IMR-90 (cell line): ENCODE measurements at regions not wholly inside any gene's neighbourhood (a gene's known extent, or its start where the extent isn't known, plus 50 kb on each side); places are given as distances from the start of the nearest gene placed in this dataset.

ENCODE experiments used
- ATAC-seq: fragments of 200-7000 bp; cut with Tn5 transposase; 2 replicates; pipeline ENCODE4 v1.9.1; 2020; ENCODE audit warnings: low read depth, mild to moderate bottlenecking, moderate library complexity
- BruUV-seq: library from RNA; stranded (reverse); fragments of 400-500 nt; replicated peaks from 2 replicates; lab custom pipeline; 2021; lab: Mats Ljungman, UMichigan
- CTCF ChIA-PET: fragments of 300-600 bp; formaldehyde crosslinking; extraction: SDS; loops from one replicate; lab custom pipeline; 2021; ENCODE audit warnings: antibody characterized with exemption; lab: Yijun Ruan, JAX
- POLR2A ChIA-PET: fragments of 300-600 bp; sonication (Branson Sonifier 250); formaldehyde crosslinking; loops from one replicate; lab custom pipeline; 2022; ENCODE audit warnings: antibody characterized with exemption; ENCODE audit not compliant: unreplicated experiment; lab: Charles Lee
- DNase-seq: peaks from one replicate; pipeline ENCODE4 v3.0.0; 2013
- H2AFZ ChIP-seq: replicated peaks from 2 replicates; pipeline ENCODE3; 2013; ENCODE audit warnings: low read length, mild to moderate bottlenecking; ENCODE audit not compliant: poor library complexity
- H2AK5ac ChIP-seq: 2 replicates; pipeline ENCODE4 v1.6.1; 2013; ENCODE audit warnings: low read depth, low read length, inconsistent platforms
- H2AK9ac ChIP-seq: replicated peaks from 2 replicates; pipeline ENCODE3; 2013; ENCODE audit warnings: mild to moderate bottlenecking, low read depth, low read length, moderate library complexity; ENCODE audit not compliant: poor library complexity
- H2BK120ac ChIP-seq: 2 replicates; pipeline ENCODE4 v1.6.1; 2013; ENCODE audit warnings: low read depth, low read length, inconsistent platforms
- H2BK15ac ChIP-seq: 3 replicates; pipeline ENCODE4 v1.6.1; 2013; ENCODE audit warnings: low read depth, low read length, inconsistent platforms
- H2BK20ac ChIP-seq: 2 replicates; pipeline ENCODE4 v1.6.1; 2013; ENCODE audit warnings: low read depth, mild to moderate bottlenecking, inconsistent platforms, low read length, moderate library complexity
- H2BK5ac ChIP-seq: 2 replicates; pipeline ENCODE4 v1.6.1; 2013; ENCODE audit warnings: mild to moderate bottlenecking, low read depth, low read length, inconsistent platforms; ENCODE audit not compliant: poor library complexity, severe bottlenecking
- H3K14ac ChIP-seq: replicated peaks from 2 replicates; pipeline ENCODE4 v1.6.1; 2013; ENCODE audit warnings: low read depth, low read length, inconsistent platforms
- H3K18ac ChIP-seq: 2 replicates; pipeline ENCODE4 v1.6.1; 2013; ENCODE audit warnings: low read depth, low read length, control low read depth
- H3K23ac ChIP-seq: 2 replicates; pipeline ENCODE4 v1.6.1; 2013; ENCODE audit warnings: low read depth, low read length, inconsistent platforms
- H3K27ac ChIP-seq: 2 replicates; pipeline ENCODE4 v1.5.1; 2013; ENCODE audit warnings: mild to moderate bottlenecking, control low read depth, low read length; ENCODE audit not compliant: insufficient read depth
- H3K27me3 ChIP-seq: 2 replicates; pipeline ENCODE4 v1.6.1; 2013; ENCODE audit warnings: low read length; ENCODE audit not compliant: control insufficient read depth, insufficient read depth
- H3K36me3 ChIP-seq: 2 replicates; pipeline ENCODE4 v1.6.1; 2013; ENCODE audit warnings: low read length, mixed read lengths; ENCODE audit not compliant: control insufficient read depth, insufficient read depth
- H3K4ac ChIP-seq: 2 replicates; pipeline ENCODE4 v1.6.1; 2013; ENCODE audit warnings: low read depth, low read length, inconsistent platforms
- H3K4me1 ChIP-seq: 2 replicates; pipeline ENCODE4 v1.6.1; 2013; ENCODE audit warnings: low read length, mixed read lengths; ENCODE audit not compliant: control insufficient read depth, insufficient read depth
- H3K4me2 ChIP-seq: 2 replicates; pipeline ENCODE4 v1.6.1; 2013; ENCODE audit warnings: low read depth, mild to moderate bottlenecking, control low read depth, low read length, moderate library complexity
- H3K4me3 ChIP-seq: 2 replicates; pipeline ENCODE4 v1.5.1; 2013; ENCODE audit warnings: low read depth, mild to moderate bottlenecking, control low read depth, low read length, moderate library complexity; ENCODE audit not compliant: insufficient read depth
- H3K56ac ChIP-seq: 2 replicates; pipeline ENCODE4 v1.6.1; 2013; ENCODE audit warnings: low read length, inconsistent platforms; ENCODE audit not compliant: insufficient read depth; ENCODE audit errors: extremely low read depth
- H3K79me1 ChIP-seq, 2 experiments: 2 replicates each; pipeline ENCODE4 v1.6.1; 2013; ENCODE audit warnings: low read length in 2 of 2, inconsistent platforms in 1 of 2, low read depth in 1 of 2
- H3K9ac ChIP-seq: 2 replicates; pipeline ENCODE4 v1.6.1; 2013; ENCODE audit warnings: low read depth, low read length, control low read depth
- H3K9me1 ChIP-seq: 2 replicates; pipeline ENCODE4 v1.6.1; 2013; ENCODE audit warnings: low read length, inconsistent platforms; ENCODE audit not compliant: insufficient read depth
- H3K9me3 ChIP-seq: 2 replicates; pipeline ENCODE4 v1.6.1; 2013; ENCODE audit warnings: low read length; ENCODE audit not compliant: control insufficient read depth, insufficient read depth
- H4K20me1 ChIP-seq: 2 replicates; pipeline ENCODE4 v1.6.1; 2013; ENCODE audit warnings: low read length, inconsistent platforms; ENCODE audit not compliant: insufficient read depth
- H4K5ac ChIP-seq: 2 replicates; pipeline ENCODE4 v1.6.1; 2013; ENCODE audit warnings: mild to moderate bottlenecking, low read depth, low read length, control low read depth
- H4K8ac ChIP-seq, 2 experiments: 2 replicates each; pipeline ENCODE4 v1.6.1; 2013; ENCODE audit warnings: low read depth in 2 of 2, low read length in 2 of 2, control low read depth in 1 of 2, inconsistent platforms in 1 of 2
- H4K91ac ChIP-seq: 2 replicates; pipeline ENCODE4 v1.6.1; 2013; ENCODE audit warnings: low read depth, low read length, inconsistent platforms; ENCODE audit not compliant: insufficient read depth
- CEBPB ChIP-seq: IDR thresholded peaks from 2 replicates; pipeline ENCODE4 v1.6.1; 2012; ENCODE audit warnings: low read depth, low read length, improper control_type of control experiment
- NFE2L2 ChIP-seq: fragments of 150-350 bp; IDR thresholded peaks from 2 replicates; pipeline ENCODE4 v1.6.1; 2016; ENCODE audit warnings: low read depth, mild to moderate bottlenecking, low read length
- RFX5 ChIP-seq: IDR thresholded peaks from 2 replicates; pipeline ENCODE4 v1.8.0; 2012; ENCODE audit warnings: low read depth, mild to moderate bottlenecking, low read length, moderate library complexity
- WGBS, 2 experiments: methylation state at CpG; one replicate each; pipeline versions ENCODE4 v1.1.5 to v1.1.7; 2013; ENCODE audit warnings: missing lambda C conversion rate in 2 of 2; ENCODE audit not compliant: insufficient read length in 1 of 2; ENCODE audit errors: extremely low coverage in 2 of 2; 5-methylcytosine and 5-hydroxymethylcytosine counted together
- dilution Hi-C: fragments of 300-500 bp; cut with HindIII; formaldehyde crosslinking; loops from one replicate; pipeline ENCODE4 v1.14.3; 2018; ENCODE audit warnings: low sequenced_read_pairs; ENCODE audit not compliant: unreplicated experiment
- in situ Hi-C: fragments of 300-500 bp; cut with MboI; formaldehyde crosslinking; loops from 3 replicates; pipeline ENCODE4 v1.14.3; 2019; ENCODE audit warnings: low sequenced_read_pairs, inconsistent platforms, mixed read lengths
- intact Hi-C: fragments of 100-400 bp; cut with micrococcal nuclease; formaldehyde crosslinking; loops from 2 replicates; pipeline ENCODE4 v1.10.0; 2022

- no TSS peak for BruUV-seq
These were observed 336.1 kb downstream of the ARRDC4 start for GRCh38 chr15:98296653-98297052.

More at GRCh38 chr15:98296653-98297052, 336.1 kb downstream of the ARRDC4 start:
- Histone ChIP-seq H2AK9ac (no peak overlapping the region), H2BK15ac (no peak overlapping the region), H2AK5ac (no peak overlapping the region), H3K27ac (no peak overlapping the region), H4K5ac (no peak overlapping the region), H2BK120ac (no peak overlapping the region), H3K9ac (no peak overlapping the region), H4K8ac (no peak overlapping the region), H3K9me3 (no peaks in the 10 kb centered on the region), H3K4me2 (no peak overlapping the region), H3K36me3 (no peaks in the 10 kb centered on the region), H3K79me1 (no peaks in the 10 kb centered on the region), H3K27me3 (no peaks in the 10 kb centered on the region; the same call in 1 of the 2 replicates), H3K4me1 (no peaks in the 10 kb centered on the region), H3K4ac (no peak overlapping the region), H3K18ac (no peak overlapping the region), H2AFZ (no peak overlapping the region), H2BK5ac (no peak overlapping the region), H2BK20ac (no peak overlapping the region), H4K91ac (no peak overlapping the region), H3K14ac (no peak overlapping the region), H4K20me1 (no peaks in the 10 kb centered on the region), H3K9me1 (no peaks in the 10 kb centered on the region), H3K56ac (no peak overlapping the region), H3K23ac (no peak overlapping the region), H3K4me3 (no peak overlapping the region)
- CTCF ChIA-PET = interaction anchor here (0.8 to 1.3 kb wide), 2 partner anchors 125 to 388 kb away, joined by 3 read pairs; no protein-coding TSS in a partner anchor
- POLR2A ChIA-PET = no interaction called here
- dilution Hi-C loops (no loop called here), intact Hi-C loops (loop anchor here (5.0 to 10.0 kb wide), 2 partner anchors 1049 to 1942 kb away; no protein-coding TSS in a partner anchor), in situ Hi-C loops (no loop called here)
- no peak for ATAC-seq
- 58% methylated on average over 2 of the region's 4 CpGs; no CpG with 5 or more reads in 1 of the 2 experiments for WGBS, 2 experiments
- no peak for TF ChIP-seq NFE2L2
- no peak for TF ChIP-seq RFX5
- no peak for TF ChIP-seq CEBPB
- DNase-seq = no peak
